ENCODE measurements at regions not wholly inside any gene's neighbourhood (a gene's known extent, or its start where the extent isn't known, plus 50 kb on each side); places are given as distances from the start of the nearest gene placed in this dataset.
"Not testable (repeated sequence)": the region's sequence is repeated elsewhere in the genome, so short reads cannot be mapped to it uniquely, and the experiment has no call there.

GRCh38 chr19:29054886-29055675, 157.9 kb downstream of the UQCRFS1 start:
- Histone ChIP-seq H3K4me1 (no peaks in the 10 kb centered on the region), H3K27ac (no peak overlapping the region), H3K36me3 (no peaks in the 10 kb centered on the region), H3K27me3 (peaks cover 3% of the 10 kb centered on the region; the same call in 1 of the 2 replicates), H3K4me3 (no peak overlapping the region), H3K9me3 (replicated peaks) (no peaks in the 10 kb centered on the region)
- no peak for DNase-seq

GRCh38 chr19:29048873-29049272, 164.1 kb downstream of the UQCRFS1 start:
- H3K27me3 ChIP-seq = no peaks in the 10 kb centered on the region
- H3K27ac ChIP-seq = no peak overlapping the region
- no peak overlapping the region for H3K4me3 ChIP-seq
- H3K9me3 ChIP-seq (replicated peaks) = no peaks in the 10 kb centered on the region
- DNase-seq = no peak
- no peaks in the 10 kb centered on the region for H3K4me1 ChIP-seq
- H3K36me3 ChIP-seq = no peaks in the 10 kb centered on the region

- Histone ChIP-seq H3K36me3 (no peaks in the 10 kb centered on the region), H3K4me3 (no peak overlapping the region), H3K27ac (no peak overlapping the region), H3K9me3 (replicated peaks) (no peaks in the 10 kb centered on the region), H3K4me1 (no peaks in the 10 kb centered on the region), H3K27me3 (no peaks in the 10 kb centered on the region)
- no peak for DNase-seq
These were observed 167.2 kb downstream of the UQCRFS1 start for GRCh38 chr19:29045679-29046254.

GRCh38 chr19:29044037-29044436, 168.9 kb downstream of the UQCRFS1 start:
- DNase-seq = no peak
- no peaks in the 10 kb centered on the region for H3K9me3 ChIP-seq (replicated peaks)
- no peaks in the 10 kb centered on the region for H3K27me3 ChIP-seq
- no peaks in the 10 kb centered on the region for H3K4me1 ChIP-seq
- no peak overlapping the region for H3K4me3 ChIP-seq
- H3K36me3 ChIP-seq = no peaks in the 10 kb centered on the region
- no peak overlapping the region for H3K27ac ChIP-seq

- no peaks in the 10 kb centered on the region for H3K27me3 ChIP-seq
- DNase-seq = no peak
- no peak overlapping the region for H3K27ac ChIP-seq
- no peak overlapping the region for H3K4me3 ChIP-seq
- H3K4me1 ChIP-seq = no peaks in the 10 kb centered on the region
- no peaks in the 10 kb centered on the region for H3K9me3 ChIP-seq (replicated peaks)
- H3K36me3 ChIP-seq = no peaks in the 10 kb centered on the region
These were observed 170.5 kb downstream of the UQCRFS1 start for GRCh38 chr19:29042450-29042849.

- no peak overlapping the region for H3K4me3 ChIP-seq
- H3K4me1 ChIP-seq = no peaks in the 10 kb centered on the region
- H3K27me3 ChIP-seq = no peaks in the 10 kb centered on the region
- H3K27ac ChIP-seq = no peak overlapping the region
- no peaks in the 10 kb centered on the region for H3K9me3 ChIP-seq (replicated peaks)
- DNase-seq = no peak
- H3K36me3 ChIP-seq = no peaks in the 10 kb centered on the region
These were observed 172.0 kb downstream of the UQCRFS1 start for GRCh38 chr19:29040951-29041350.

- Histone ChIP-seq H3K36me3 (no peaks in the 10 kb centered on the region), H3K4me3 (no peak overlapping the region), H3K27me3 (no peaks in the 10 kb centered on the region), H3K9me3 (replicated peaks) (no peaks in the 10 kb centered on the region), H3K27ac (no peak overlapping the region), H3K4me1 (no peaks in the 10 kb centered on the region)
- no peak for DNase-seq
These were observed 172.7 kb downstream of the UQCRFS1 start for GRCh38 chr19:29040292-29040691.

- not testable (repeated sequence) for H3K9me3 ChIP-seq (replicated peaks); H3K36me3 ChIP-seq; H3K27me3 ChIP-seq
These were observed 173.9 kb downstream of the UQCRFS1 start for GRCh38 chr19:29039036-29039435.

GRCh38 chr19:29031216-29031615, 181.7 kb downstream of the UQCRFS1 start:
- Histone ChIP-seq H3K36me3 (no peaks in the 10 kb centered on the region), H3K27ac (no peak overlapping the region), H3K4me1 (no peaks in the 10 kb centered on the region), H3K4me3 (no peak overlapping the region), H3K27me3 (no peaks in the 10 kb centered on the region), H3K9me3 (replicated peaks) (no peaks in the 10 kb centered on the region)
- DNase-seq = no peak

More at GRCh38 chr19:29039036-29039435, 173.9 kb downstream of the UQCRFS1 start:
- H3K4me3 ChIP-seq, H3K4me1 ChIP-seq, H3K27ac ChIP-seq, DNase-seq: not testable (repeated sequence)

- Histone ChIP-seq H3K27me3 (0 out of 2 replicates have a peak, but pooled peaks cover 4% of the 10 kb centered on the region), H3K4me1 (no peaks in the 10 kb centered on the region), H3K4me3 (no peak overlapping the region), H3K27ac (no peak overlapping the region), H3K36me3 (no peaks in the 10 kb centered on the region), H3K9me3 (replicated peaks) (no peaks in the 10 kb centered on the region)
- DNase-seq = no peak
These were observed 183.5 kb downstream of the UQCRFS1 start for GRCh38 chr19:29029268-29029958.

- Histone ChIP-seq H3K9me3 (replicated peaks) (no peaks in the 10 kb centered on the region), H3K27me3 (peaks cover 10% of the 10 kb centered on the region; the same call in 1 of the 2 replicates), H3K27ac (no peak overlapping the region)
These were observed 190.4 kb downstream of the UQCRFS1 start for GRCh38 chr19:29022599-29022998.

GRCh38 chr19:29022165-29022564, 190.8 kb downstream of the UQCRFS1 start:
- Histone ChIP-seq H3K27me3 (peaks cover 10% of the 10 kb centered on the region; the same call in 1 of the 2 replicates), H3K4me3 (no peak overlapping the region), H3K4me1 (no peaks in the 10 kb centered on the region), H3K36me3 (no peaks in the 10 kb centered on the region), H3K27ac (no peak overlapping the region), H3K9me3 (replicated peaks) (no peaks in the 10 kb centered on the region)
- DNase-seq = no peak

More at GRCh38 chr19:29022599-29022998, 190.4 kb downstream of the UQCRFS1 start:
- Histone ChIP-seq H3K4me1 (no peaks in the 10 kb centered on the region), H3K4me3 (no peak overlapping the region), H3K36me3 (no peaks in the 10 kb centered on the region)
- no peak for DNase-seq

GRCh38 chr19:29021232-29021916, 191.6 kb downstream of the UQCRFS1 start:
- no peaks in the 10 kb centered on the region for H3K9me3 ChIP-seq (replicated peaks)
- no peak for DNase-seq
- peaks cover 10% of the 10 kb centered on the region; the same call in 1 of the 2 replicates for H3K27me3 ChIP-seq
- H3K4me3 ChIP-seq = no peak overlapping the region
- no peaks in the 10 kb centered on the region for H3K4me1 ChIP-seq
- no peak overlapping the region for H3K27ac ChIP-seq
- H3K36me3 ChIP-seq = no peaks in the 10 kb centered on the region

- no peaks in the 10 kb centered on the region for H3K4me1 ChIP-seq
- peaks cover 6% of the 10 kb centered on the region; the same call in 1 of the 2 replicates for H3K27me3 ChIP-seq
- no peak for DNase-seq
- H3K9me3 ChIP-seq (replicated peaks) = no peaks in the 10 kb centered on the region
- no peak overlapping the region for H3K27ac ChIP-seq
- no peak overlapping the region for H3K4me3 ChIP-seq
- no peaks in the 10 kb centered on the region for H3K36me3 ChIP-seq
These were observed 193.5 kb downstream of the UQCRFS1 start for GRCh38 chr19:29019403-29019802.

- Histone ChIP-seq H3K4me1 (no peaks in the 10 kb centered on the region), H3K27ac (no peak overlapping the region), H3K4me3 (no peak overlapping the region), H3K9me3 (replicated peaks) (no peaks in the 10 kb centered on the region), H3K36me3 (no peaks in the 10 kb centered on the region), H3K27me3 (peaks cover 6% of the 10 kb centered on the region; the same call in 1 of the 2 replicates)
- DNase-seq = no peak
These were observed 194.4 kb downstream of the UQCRFS1 start for GRCh38 chr19:29018542-29018941.
